ENCODE measurements at regions not wholly inside any gene's neighbourhood (a gene's known extent, or its start where the extent isn't known, plus 50 kb on each side); places are given as distances from the start of the nearest gene placed in this dataset.
A peak's percentile ranks its signal among the peaks of the same experiment; 100 is the strongest.

GRCh38 chr2:176388861-176389260 lies 119.6 kb downstream of the MTX2 start:
- H4K8ac ChIP-seq (ENCODE audit: low read length) = no peak overlapping the region
- peaks cover 2% of the 10 kb centered on the region for H3K4me1 ChIP-seq (ENCODE audit: control insufficient read depth, insufficient read depth, low read depth, low read length)
- no peak overlapping the region for H2AFZ ChIP-seq (ENCODE audit: low read depth, low read length)
- H3K9me3 ChIP-seq (ENCODE audit: control insufficient read depth, low read length) = no peaks in the 10 kb centered on the region
- H2BK5ac ChIP-seq (ENCODE audit: low read depth, low read length, poor library complexity, severe bottlenecking) = no peak overlapping the region
- no peak overlapping the region for H2BK12ac ChIP-seq (ENCODE audit: low read length in 2 of 2)
- no peak overlapping the region for H3K14ac ChIP-seq (ENCODE audit: low read length in 2 of 2)
- H4K91ac ChIP-seq (ENCODE audit: low read length) = no peak overlapping the region
- H3K27ac ChIP-seq (ENCODE audit: low read length, poor library complexity, severe bottlenecking) = no peak overlapping the region
- no peak for DNase-seq
- no peak overlapping the region for H2BK120ac ChIP-seq (ENCODE audit: low read depth, low read length)
- H3K18ac ChIP-seq (ENCODE audit: low read depth in 1 of 2, low read length in 2 of 2) = no peak overlapping the region
- H3K79me1 ChIP-seq (replicated peaks; ENCODE audit: low read length, poor library complexity, severe bottlenecking) = no peaks in the 10 kb centered on the region
- H3K27me3 ChIP-seq (ENCODE audit: control insufficient read depth in 1 of 2, insufficient read depth in 1 of 2, low read length in 2 of 2) = peaks cover 0 to 5% of the 10 kb centered on the region in 2 experiments
- no peak overlapping the region for H3K4ac ChIP-seq (ENCODE audit: low read depth in 1 of 2, low read length in 2 of 2)
- H2BK15ac ChIP-seq (ENCODE audit: low read depth, poor library complexity, severe bottlenecking) = no peak overlapping the region
- H3K9ac ChIP-seq (ENCODE audit: low read length) = no peak overlapping the region
- no peak overlapping the region for H3K4me3 ChIP-seq (ENCODE audit: insufficient read depth in 1 of 2, low read depth in 1 of 2, low read length in 2 of 2)
- no peak overlapping the region for H3K23ac ChIP-seq (ENCODE audit: low read length in 2 of 2)
- H3K36me3 ChIP-seq (ENCODE audit: control insufficient read depth in 1 of 2, insufficient read depth in 2 of 2, low read depth in 1 of 2, low read length in 2 of 2) = no peaks in the 10 kb centered on the region
- H3K4me2 ChIP-seq (ENCODE audit: low read length, poor library complexity, severe bottlenecking) = no peak overlapping the region
- no peak overlapping the region for H2AK5ac ChIP-seq (ENCODE audit: low read length, severe bottlenecking)
- WGBS = 100% methylated on average over 2 of the region's 3 CpGs

GRCh38 chr2:176390276-176391147 lies 121.3 kb downstream of the MTX2 start:
- 66% methylated on average over 5 of the region's 5 CpGs for whole genome bisulfite sequencing
- H3K79me1 ChIP-seq (replicated peaks; ENCODE audit: low read length, poor library complexity, severe bottlenecking) = no peaks in the 10 kb centered on the region
- no peak overlapping the region for H3K9ac ChIP-seq (ENCODE audit: low read length)
- no peak overlapping the region for H2AK5ac ChIP-seq (ENCODE audit: low read length, severe bottlenecking)
- no peaks in the 10 kb centered on the region for H3K9me3 ChIP-seq (ENCODE audit: control insufficient read depth, low read length)
- no peaks in the 10 kb centered on the region for H3K36me3 ChIP-seq (ENCODE audit: control insufficient read depth in 1 of 2, insufficient read depth in 2 of 2, low read depth in 1 of 2, low read length in 2 of 2)
- H2BK5ac ChIP-seq (ENCODE audit: low read depth, low read length, poor library complexity, severe bottlenecking) = no peak overlapping the region
- no peak overlapping the region for H2BK12ac ChIP-seq (ENCODE audit: low read length in 2 of 2)
- no peak overlapping the region for H3K4me3 ChIP-seq (ENCODE audit: insufficient read depth in 1 of 2, low read depth in 1 of 2, low read length in 2 of 2)
- no peak overlapping the region for H2BK15ac ChIP-seq (ENCODE audit: low read depth, poor library complexity, severe bottlenecking)
- no peak overlapping the region for H4K91ac ChIP-seq (ENCODE audit: low read length)
- H3K18ac ChIP-seq (ENCODE audit: low read depth in 1 of 2, low read length in 2 of 2) = no peak overlapping the region
- no peak overlapping the region for H3K4me2 ChIP-seq (ENCODE audit: low read length, poor library complexity, severe bottlenecking)
- H2BK120ac ChIP-seq (ENCODE audit: low read depth, low read length) = no peak overlapping the region
- no peak for DNase-seq
- no peak overlapping the region for H3K23ac ChIP-seq (ENCODE audit: low read length in 2 of 2)
- H4K8ac ChIP-seq (ENCODE audit: low read length) = no peak overlapping the region
- no peak overlapping the region for H3K14ac ChIP-seq (ENCODE audit: low read length in 2 of 2)
- H3K4ac ChIP-seq (ENCODE audit: low read depth in 1 of 2, low read length in 2 of 2) = no peak overlapping the region
- H3K27ac ChIP-seq (ENCODE audit: low read length, poor library complexity, severe bottlenecking) = no peak overlapping the region
- H3K27me3 ChIP-seq (ENCODE audit: control insufficient read depth in 1 of 2, insufficient read depth in 1 of 2, low read length in 2 of 2) = peaks cover 0 to 5% of the 10 kb centered on the region in 2 experiments
- no peak overlapping the region for H2AFZ ChIP-seq (ENCODE audit: low read depth, low read length)
- peaks cover 2% of the 10 kb centered on the region for H3K4me1 ChIP-seq (ENCODE audit: control insufficient read depth, insufficient read depth, low read depth, low read length)

GRCh38 chr2:176391148-176391419 lies 121.8 kb downstream of the MTX2 start:
- Histone ChIP-seq H2BK120ac (ENCODE audit: low read depth, low read length) (no peak overlapping the region), H3K4me2 (ENCODE audit: low read length, poor library complexity, severe bottlenecking) (no peak overlapping the region), H2BK15ac (ENCODE audit: low read depth, poor library complexity, severe bottlenecking) (no peak overlapping the region), H3K23ac (ENCODE audit: low read length in 2 of 2) (no peak overlapping the region), H4K91ac (ENCODE audit: low read length) (no peak overlapping the region), H3K4me1 (ENCODE audit: control insufficient read depth, insufficient read depth, low read depth, low read length) (peaks cover 2% of the 10 kb centered on the region), H2BK12ac (ENCODE audit: low read length in 2 of 2) (no peak overlapping the region), H3K18ac (ENCODE audit: low read depth in 1 of 2, low read length in 2 of 2) (no peak overlapping the region), H3K4ac (ENCODE audit: low read depth in 1 of 2, low read length in 2 of 2) (no peak overlapping the region), H2AK5ac (ENCODE audit: low read length, severe bottlenecking) (no peak overlapping the region), H3K27me3 (ENCODE audit: control insufficient read depth in 1 of 2, insufficient read depth in 1 of 2, low read length in 2 of 2) (peaks cover 0 to under 1% of the 10 kb centered on the region in 2 experiments), H3K4me3 (ENCODE audit: insufficient read depth in 1 of 2, low read depth in 1 of 2, low read length in 2 of 2) (no peak overlapping the region), H3K9ac (ENCODE audit: low read length) (no peak overlapping the region), H4K8ac (ENCODE audit: low read length) (no peak overlapping the region), H3K14ac (ENCODE audit: low read length in 2 of 2) (no peak overlapping the region), H3K27ac (ENCODE audit: low read length, poor library complexity, severe bottlenecking) (no peak overlapping the region), H3K9me3 (ENCODE audit: control insufficient read depth, low read length) (no peaks in the 10 kb centered on the region), H3K36me3 (ENCODE audit: control insufficient read depth in 1 of 2, insufficient read depth in 2 of 2, low read depth in 1 of 2, low read length in 2 of 2) (no peaks in the 10 kb centered on the region), H3K79me1 (replicated peaks; ENCODE audit: low read length, poor library complexity, severe bottlenecking) (no peaks in the 10 kb centered on the region), H2BK5ac (ENCODE audit: low read depth, low read length, poor library complexity, severe bottlenecking) (no peak overlapping the region), H2AFZ (ENCODE audit: low read depth, low read length) (no peak overlapping the region)
- DNase-seq = no peak
- WGBS = 96% methylated on average over 1 of the region's 1 CpG

- no peak overlapping the region for H4K91ac ChIP-seq (ENCODE audit: low read length)
- no peak overlapping the region for H4K8ac ChIP-seq (ENCODE audit: low read length)
- no peaks in the 10 kb centered on the region for H3K79me1 ChIP-seq (replicated peaks; ENCODE audit: low read length, poor library complexity, severe bottlenecking)
- no peak overlapping the region for H3K14ac ChIP-seq (ENCODE audit: low read length in 2 of 2)
- H3K9ac ChIP-seq (ENCODE audit: low read length) = no peak overlapping the region
- H3K9me3 ChIP-seq (ENCODE audit: control insufficient read depth, low read length) = no peaks in the 10 kb centered on the region
- no peak overlapping the region for H2AK5ac ChIP-seq (ENCODE audit: low read length, severe bottlenecking)
- 92% methylated on average over 6 of the region's 6 CpGs for WGBS
- DNase-seq = no peak
- H3K4me3 ChIP-seq (ENCODE audit: insufficient read depth in 1 of 2, low read depth in 1 of 2, low read length in 2 of 2) = no peak overlapping the region
- H3K4me1 ChIP-seq (ENCODE audit: control insufficient read depth, insufficient read depth, low read depth, low read length) = peaks cover 2% of the 10 kb centered on the region
- H2BK120ac ChIP-seq (ENCODE audit: low read depth, low read length) = peak overlapping the region; percentile 57
- no peaks in the 10 kb centered on the region for H3K36me3 ChIP-seq (ENCODE audit: control insufficient read depth in 1 of 2, insufficient read depth in 2 of 2, low read depth in 1 of 2, low read length in 2 of 2)
- no peaks in the 10 kb centered on the region for H3K27me3 ChIP-seq (ENCODE audit: control insufficient read depth in 1 of 2, insufficient read depth in 1 of 2, low read length in 2 of 2)
- H2AFZ ChIP-seq (ENCODE audit: low read depth, low read length) = no peak overlapping the region
- H2BK12ac ChIP-seq (ENCODE audit: low read length in 2 of 2) = no peak overlapping the region
- H3K27ac ChIP-seq (ENCODE audit: low read length, poor library complexity, severe bottlenecking) = no peak overlapping the region
- H2BK15ac ChIP-seq (ENCODE audit: low read depth, poor library complexity, severe bottlenecking) = no peak overlapping the region
- H2BK5ac ChIP-seq (ENCODE audit: low read depth, low read length, poor library complexity, severe bottlenecking) = no peak overlapping the region
- no peak overlapping the region for H3K4me2 ChIP-seq (ENCODE audit: low read length, poor library complexity, severe bottlenecking)
- H3K4ac ChIP-seq (ENCODE audit: low read depth in 1 of 2, low read length in 2 of 2) = no peak overlapping the region
- H3K23ac ChIP-seq (ENCODE audit: low read length in 2 of 2) = no peak overlapping the region
- H3K18ac ChIP-seq (ENCODE audit: low read depth in 1 of 2, low read length in 2 of 2) = no peak overlapping the region
Observed at GRCh38 chr2:176392249-176392648, 123.0 kb downstream of the MTX2 start.
